Activated naive CD4-positive, alpha-beta T cell treated with anti-CD3 and anti-CD28 coated beads, Interleukin-2, amount 10 ng/mL, durations not matched to agents 7 days and 5 days (primary cell): ENCODE measurements at regions not wholly inside any gene's neighbourhood (a gene's known extent, or its start where the extent isn't known, plus 50 kb on each side); places are given as distances from the start of the nearest gene placed in this dataset.

Experiments used
- CTCF ChIA-PET: fragments of 350-600 bp; sonication (Branson Sonifier 250); formaldehyde crosslinking; loops from one replicate; lab custom pipeline; 2021; ENCODE audit warnings: antibody characterized with exemption; lab: Charles Lee
- DNase-seq: peaks from one replicate; pipeline ENCODE4 v3.0.0-alpha.2; 2020
- H3K27ac Mint-ChIP-seq: one replicate; pipeline ENCODE4 v1.8.0; 2021; ENCODE audit warnings: mild to moderate bottlenecking, moderate library complexity, mixed read lengths
- H3K27me3 Mint-ChIP-seq: one replicate; pipeline ENCODE4 v1.8.0; 2021; ENCODE audit warnings: mild to moderate bottlenecking, mixed read lengths
- H3K36me3 Mint-ChIP-seq: one replicate; pipeline ENCODE4 v1.8.0; 2021; ENCODE audit warnings: mixed read lengths
- H3K4me1 Mint-ChIP-seq: one replicate; pipeline ENCODE4 v1.8.0; 2021; ENCODE audit warnings: mixed read lengths
- H3K4me3 Mint-ChIP-seq: one replicate; pipeline ENCODE4 v1.8.0; 2021; ENCODE audit warnings: mild to moderate bottlenecking, moderate library complexity, mixed read lengths
- H3K9me3 Mint-ChIP-seq: one replicate; pipeline ENCODE4 v1.8.0; 2021; ENCODE audit warnings: mixed read lengths

- Mint-ChIP-seq H3K27me3 (no peaks in the 10 kb centered on the region), H3K36me3 (peaks cover 33% of the 10 kb centered on the region), H3K9me3 (no peaks in the 10 kb centered on the region), H3K27ac (no peak overlapping the region), H3K4me3 (no peak overlapping the region), H3K4me1 (peaks cover 37% of the 10 kb centered on the region)
- CTCF ChIA-PET = no interaction called here
- no peak for DNase-seq
Measured at GRCh38 chr22:40121461-40121860, 56.3 kb upstream of the TNRC6B start.

GRCh38 chr22:40122792-40123191, 54.9 kb upstream of the TNRC6B start:
- Mint-ChIP-seq H3K4me1 (peaks cover 27% of the 10 kb centered on the region), H3K9me3 (no peaks in the 10 kb centered on the region), H3K27me3 (no peaks in the 10 kb centered on the region), H3K27ac (no peak overlapping the region), H3K4me3 (no peak overlapping the region), H3K36me3 (peaks cover 39% of the 10 kb centered on the region)
- DNase-seq = no peak
- CTCF ChIA-PET = no interaction called here

GRCh38 chr22:40123387-40123786, 54.3 kb upstream of the TNRC6B start:
- CTCF ChIA-PET = no interaction called here
- no peaks in the 10 kb centered on the region for H3K27me3 Mint-ChIP-seq
- no peak overlapping the region for H3K4me3 Mint-ChIP-seq
- H3K4me1 Mint-ChIP-seq = peaks cover 25% of the 10 kb centered on the region
- H3K27ac Mint-ChIP-seq = no peak overlapping the region
- H3K9me3 Mint-ChIP-seq = no peaks in the 10 kb centered on the region
- peaks cover 37% of the 10 kb centered on the region for H3K36me3 Mint-ChIP-seq
- DNase-seq = no peak
